H9 (cell line): ENCODE measurements at regions not wholly inside any gene's neighbourhood (a gene's known extent, or its start where the extent isn't known, plus 50 kb on each side); places are given as distances from the start of the nearest gene placed in this dataset.

Experiments used
- DNase-seq: peaks from one replicate; pipeline ENCODE4 v3.0.0-alpha.2; 2017
- H2AFZ ChIP-seq: one replicate; pipeline ENCODE4 v1.6.1; 2013; ENCODE audit warnings: mild to moderate bottlenecking, low read length, control low read depth, moderate library complexity
- H2AK5ac ChIP-seq: 2 replicates; pipeline ENCODE4 v1.6.1; 2013; ENCODE audit warnings: low read length, control low read depth, mixed read lengths; ENCODE audit not compliant: insufficient read length
- H2BK120ac ChIP-seq: one replicate; pipeline ENCODE4 v1.6.1; 2013; ENCODE audit warnings: low read depth, mild to moderate bottlenecking, low read length, control low read depth, inconsistent platforms; ENCODE audit not compliant: poor library complexity, severe bottlenecking
- H2BK12ac ChIP-seq: 2 replicates; pipeline ENCODE4 v1.6.1; 2013; ENCODE audit warnings: low read length, control low read depth, mixed read lengths, low read depth; ENCODE audit not compliant: insufficient read length
- H2BK15ac ChIP-seq: 2 replicates; pipeline ENCODE4 v1.6.1; 2013; ENCODE audit warnings: low read depth, low read length, control low read depth
- H2BK20ac ChIP-seq: one replicate; pipeline ENCODE4 v1.6.1; 2013; ENCODE audit warnings: low read depth, mild to moderate bottlenecking, low read length, control low read depth, inconsistent platforms; ENCODE audit not compliant: poor library complexity, severe bottlenecking
- H2BK5ac ChIP-seq: 2 replicates; pipeline ENCODE4 v1.6.1; 2013; ENCODE audit warnings: low read length, control low read depth, mixed read lengths; ENCODE audit not compliant: insufficient read length
- H3K14ac ChIP-seq: 2 replicates; pipeline ENCODE4 v1.6.1; 2013; ENCODE audit warnings: low read length, control low read depth; ENCODE audit not compliant: insufficient read depth
- H3K18ac ChIP-seq: 2 replicates; pipeline ENCODE4 v1.6.1; 2013; ENCODE audit warnings: low read depth, mild to moderate bottlenecking, mixed read lengths, low read length, control low read depth; ENCODE audit not compliant: insufficient read length
- H3K23ac ChIP-seq: 2 replicates; pipeline ENCODE4 v1.6.1; 2013; ENCODE audit warnings: low read length, control low read depth, mixed read lengths, low read depth; ENCODE audit not compliant: insufficient read length
- H3K23me2 ChIP-seq: 2 replicates; pipeline ENCODE4 v1.6.1; 2013; ENCODE audit warnings: low read depth, mild to moderate bottlenecking, mixed read lengths, low read length, control low read depth; ENCODE audit not compliant: insufficient read length, poor library complexity, severe bottlenecking
- H3K27ac ChIP-seq: 2 replicates; pipeline ENCODE4 v1.5.1; 2013; ENCODE audit warnings: low read length, control low read depth, mixed read lengths, low read depth; ENCODE audit not compliant: insufficient read length
- H3K27me3 ChIP-seq: 2 replicates; pipeline ENCODE4 v1.6.1; 2013; ENCODE audit warnings: low read length, control low read depth, inconsistent platforms; ENCODE audit not compliant: insufficient read depth
- H3K4ac ChIP-seq: 2 replicates; pipeline ENCODE4 v1.6.1; 2013; ENCODE audit warnings: low read depth, mild to moderate bottlenecking, control low read depth, inconsistent platforms, low read length, moderate library complexity
- H3K4me1 ChIP-seq: 2 replicates; pipeline ENCODE4 v1.6.1; 2013; ENCODE audit warnings: low read length, control low read depth, inconsistent platforms; ENCODE audit not compliant: insufficient read depth
- H3K4me2 ChIP-seq: 2 replicates; pipeline ENCODE4 v1.6.1; 2013; ENCODE audit warnings: low read length, control low read depth, mixed read lengths; ENCODE audit not compliant: insufficient read length, insufficient read depth
- H3K56ac ChIP-seq: 2 replicates; pipeline ENCODE4 v1.6.1; 2013; ENCODE audit warnings: low read depth, mild to moderate bottlenecking, mixed read lengths, low read length, control low read depth; ENCODE audit not compliant: insufficient read length
- H3K79me1 ChIP-seq: 2 replicates; pipeline ENCODE4 v1.6.1; 2013; ENCODE audit warnings: low read depth, mild to moderate bottlenecking, moderate library complexity, low read length, control low read depth, inconsistent platforms; ENCODE audit not compliant: insufficient read depth, poor library complexity, severe bottlenecking
- H3K79me2 ChIP-seq: 2 replicates; pipeline ENCODE4 v1.6.1; 2013; ENCODE audit warnings: low read length, control low read depth, inconsistent platforms; ENCODE audit not compliant: insufficient read depth
- H3K9ac ChIP-seq: 2 replicates; pipeline ENCODE4 v1.6.1; 2013; ENCODE audit warnings: low read length, control low read depth, mixed read lengths; ENCODE audit not compliant: insufficient read length; ENCODE audit errors: extremely low read depth
- H3K9me3 ChIP-seq: one replicate; pipeline ENCODE4 v1.6.1; 2013; ENCODE audit warnings: low read depth, low read length, inconsistent platforms; ENCODE audit not compliant: control insufficient read depth
- H3T11ph ChIP-seq: one replicate; pipeline ENCODE4 v1.6.1; 2013; ENCODE audit warnings: mild to moderate bottlenecking, low read length, control low read depth, inconsistent platforms
- H4K20me1 ChIP-seq: one replicate; pipeline ENCODE4 v1.6.1; 2013; ENCODE audit not compliant: control insufficient read depth, insufficient read length, insufficient read depth
- H4K5ac ChIP-seq: 2 replicates; pipeline ENCODE4 v1.6.1; 2013; ENCODE audit warnings: low read depth, mild to moderate bottlenecking, mixed read lengths, low read length, control low read depth; ENCODE audit not compliant: insufficient read length
- H4K8ac ChIP-seq: replicated peaks from 2 replicates; pipeline ENCODE4 v1.6.1; 2013; ENCODE audit warnings: low read length, control low read depth, mixed read lengths, low read depth; ENCODE audit not compliant: insufficient read length
- H4K91ac ChIP-seq: 2 replicates; pipeline ENCODE4 v1.6.1; 2013; ENCODE audit warnings: low read depth, mild to moderate bottlenecking, moderate library complexity, mixed read lengths, low read length, control low read depth; ENCODE audit not compliant: insufficient read length
- H3K27ac Mint-ChIP-seq, 3 experiments: 2 replicates in 2 of 3; 3 replicates in 1 of 3; pipeline ENCODE4 v1.8.0; 2020 to 2021; ENCODE audit warnings: mixed read lengths in 3 of 3, mild to moderate bottlenecking in 1 of 3, moderate library complexity in 1 of 3
- H3K27me3 Mint-ChIP-seq: 2 replicates; pipeline ENCODE4 v1.8.0; 2021; ENCODE audit warnings: low read depth, mild to moderate bottlenecking, moderate library complexity, mixed read lengths
- H3K36me3 Mint-ChIP-seq, 3 experiments: 2 replicates in 2 of 3; 3 replicates in 1 of 3; pipeline ENCODE4 v1.8.0; 2020 to 2021; ENCODE audit warnings: low read depth in 3 of 3, mixed read lengths in 3 of 3; ENCODE audit not compliant: insufficient read depth in 1 of 3
- H3K4me1 Mint-ChIP-seq, 2 experiments: 2 replicates each; pipeline ENCODE4 v1.8.0; 2020; ENCODE audit warnings: mixed read lengths in 2 of 2
- H3K4me3 Mint-ChIP-seq, 2 experiments: 2 replicates in 1 of 2; 3 replicates in 1 of 2; pipeline ENCODE4 v1.8.0; 2020 to 2021; ENCODE audit warnings: mild to moderate bottlenecking in 2 of 2, mixed read lengths in 2 of 2, moderate library complexity in 1 of 2
- H3K9me3 Mint-ChIP-seq, 2 experiments: 2 replicates in 1 of 2; 3 replicates in 1 of 2; pipeline ENCODE4 v1.8.0; 2020; ENCODE audit warnings: mild to moderate bottlenecking in 2 of 2, mixed read lengths in 2 of 2, moderate library complexity in 1 of 2
- CTCF ChIP-seq: fragments of 200-600 bp; sonication (generic); conservative IDR thresholded peaks from 3 replicates; pipeline ENCODE4 v1.8.0; 2021; ENCODE audit warnings: antibody characterized with exemption, mild to moderate bottlenecking
- WGBS: extraction: QIAGEN DNeasy Blood & Tissue Kit; methylation state at CpG from one replicate; pipeline ENCODE4 v1.1.7; 2013; ENCODE audit warnings: missing lambda C conversion rate, low lambda C conversion rate, mixed read lengths; ENCODE audit not compliant: insufficient read length; ENCODE audit errors: extremely low coverage; 5-methylcytosine and 5-hydroxymethylcytosine counted together

- DNase-seq, result no peak
- Histone ChIP-seq H3K56ac (no peak overlapping the region), H3K79me2 (no peaks in the 10 kb centered on the region), H3K27ac (no peak overlapping the region), H2BK5ac (no peak overlapping the region), H2BK20ac (no peak overlapping the region), H4K5ac (no peak overlapping the region), H4K91ac (no peak overlapping the region), H4K8ac (no peak overlapping the region), H3K4ac (no peak overlapping the region), H3K23me2 (no peaks in the 10 kb centered on the region), H3K79me1 (no peaks in the 10 kb centered on the region), H3K4me1 (no peaks in the 10 kb centered on the region), H3K4me2 (no peak overlapping the region), H3K18ac (no peak overlapping the region), H3T11ph (no peak overlapping the region), H3K27me3 (no peaks in the 10 kb centered on the region), H2AK5ac (no peak overlapping the region), H3K14ac (no peak overlapping the region), H3K9me3 (no peaks in the 10 kb centered on the region), H2BK120ac (no peak overlapping the region), H3K9ac (no peak overlapping the region), H4K20me1 (no peaks in the 10 kb centered on the region), H2BK15ac (no peak overlapping the region), H2AFZ (no peak overlapping the region), H2BK12ac (no peak overlapping the region), H3K23ac (no peak overlapping the region)
- peaks cover 0 to 15% of the 10 kb centered on the region in 2 experiments; a peak in 4 of 5 replicates for H3K9me3 Mint-ChIP-seq
- no peak for TF ChIP-seq CTCF
- WGBS, result no CpG with 5 or more reads among the region's 5 CpGs
- H3K4me3 Mint-ChIP-seq, result no peak overlapping the region
- H3K36me3 Mint-ChIP-seq, result peaks cover 0 to 2% (median 0%) of the 10 kb centered on the region in 3 experiments; a peak in 3 of 7 replicates
- no peaks in the 10 kb centered on the region for H3K4me1 Mint-ChIP-seq
- H3K27ac Mint-ChIP-seq, result no peak overlapping the region
- H3K27me3 Mint-ChIP-seq, result no peaks in the 10 kb centered on the region
These were observed 887.2 kb upstream of the TYRP1 start for GRCh38 chr9:11805969-11806368.
